H9 (cell line): ENCODE measurements at regions not wholly inside any gene's neighbourhood (a gene's known extent, or its start where the extent isn't known, plus 50 kb on each side); places are given as distances from the start of the nearest gene placed in this dataset.

Experiments used
- DNase-seq: peaks from one replicate; pipeline ENCODE4 v3.0.0-alpha.2; 2017
- H2AFZ ChIP-seq: one replicate; pipeline ENCODE4 v1.6.1; 2013; ENCODE audit warnings: mild to moderate bottlenecking, low read length, control low read depth, moderate library complexity
- H2AK5ac ChIP-seq: 2 replicates; pipeline ENCODE4 v1.6.1; 2013; ENCODE audit warnings: low read length, control low read depth, mixed read lengths; ENCODE audit not compliant: insufficient read length
- H2BK120ac ChIP-seq: one replicate; pipeline ENCODE4 v1.6.1; 2013; ENCODE audit warnings: low read depth, mild to moderate bottlenecking, low read length, control low read depth, inconsistent platforms; ENCODE audit not compliant: poor library complexity, severe bottlenecking
- H2BK12ac ChIP-seq: 2 replicates; pipeline ENCODE4 v1.6.1; 2013; ENCODE audit warnings: low read length, control low read depth, mixed read lengths, low read depth; ENCODE audit not compliant: insufficient read length
- H2BK15ac ChIP-seq: 2 replicates; pipeline ENCODE4 v1.6.1; 2013; ENCODE audit warnings: low read depth, low read length, control low read depth
- H2BK20ac ChIP-seq: one replicate; pipeline ENCODE4 v1.6.1; 2013; ENCODE audit warnings: low read depth, mild to moderate bottlenecking, low read length, control low read depth, inconsistent platforms; ENCODE audit not compliant: poor library complexity, severe bottlenecking
- H2BK5ac ChIP-seq: 2 replicates; pipeline ENCODE4 v1.6.1; 2013; ENCODE audit warnings: low read length, control low read depth, mixed read lengths; ENCODE audit not compliant: insufficient read length
- H3K14ac ChIP-seq: 2 replicates; pipeline ENCODE4 v1.6.1; 2013; ENCODE audit warnings: low read length, control low read depth; ENCODE audit not compliant: insufficient read depth
- H3K18ac ChIP-seq: 2 replicates; pipeline ENCODE4 v1.6.1; 2013; ENCODE audit warnings: low read depth, mild to moderate bottlenecking, mixed read lengths, low read length, control low read depth; ENCODE audit not compliant: insufficient read length
- H3K23ac ChIP-seq: 2 replicates; pipeline ENCODE4 v1.6.1; 2013; ENCODE audit warnings: low read length, control low read depth, mixed read lengths, low read depth; ENCODE audit not compliant: insufficient read length
- H3K23me2 ChIP-seq: 2 replicates; pipeline ENCODE4 v1.6.1; 2013; ENCODE audit warnings: low read depth, mild to moderate bottlenecking, mixed read lengths, low read length, control low read depth; ENCODE audit not compliant: insufficient read length, poor library complexity, severe bottlenecking
- H3K27ac ChIP-seq: 2 replicates; pipeline ENCODE4 v1.5.1; 2013; ENCODE audit warnings: low read length, control low read depth, mixed read lengths, low read depth; ENCODE audit not compliant: insufficient read length
- H3K27me3 ChIP-seq: 2 replicates; pipeline ENCODE4 v1.6.1; 2013; ENCODE audit warnings: low read length, control low read depth, inconsistent platforms; ENCODE audit not compliant: insufficient read depth
- H3K4ac ChIP-seq: 2 replicates; pipeline ENCODE4 v1.6.1; 2013; ENCODE audit warnings: low read depth, mild to moderate bottlenecking, control low read depth, inconsistent platforms, low read length, moderate library complexity
- H3K4me1 ChIP-seq: 2 replicates; pipeline ENCODE4 v1.6.1; 2013; ENCODE audit warnings: low read length, control low read depth, inconsistent platforms; ENCODE audit not compliant: insufficient read depth
- H3K4me2 ChIP-seq: 2 replicates; pipeline ENCODE4 v1.6.1; 2013; ENCODE audit warnings: low read length, control low read depth, mixed read lengths; ENCODE audit not compliant: insufficient read length, insufficient read depth
- H3K56ac ChIP-seq: 2 replicates; pipeline ENCODE4 v1.6.1; 2013; ENCODE audit warnings: low read depth, mild to moderate bottlenecking, mixed read lengths, low read length, control low read depth; ENCODE audit not compliant: insufficient read length
- H3K79me1 ChIP-seq: 2 replicates; pipeline ENCODE4 v1.6.1; 2013; ENCODE audit warnings: low read depth, mild to moderate bottlenecking, moderate library complexity, low read length, control low read depth, inconsistent platforms; ENCODE audit not compliant: insufficient read depth, poor library complexity, severe bottlenecking
- H3K79me2 ChIP-seq: 2 replicates; pipeline ENCODE4 v1.6.1; 2013; ENCODE audit warnings: low read length, control low read depth, inconsistent platforms; ENCODE audit not compliant: insufficient read depth
- H3K9ac ChIP-seq: 2 replicates; pipeline ENCODE4 v1.6.1; 2013; ENCODE audit warnings: low read length, control low read depth, mixed read lengths; ENCODE audit not compliant: insufficient read length; ENCODE audit errors: extremely low read depth
- H3K9me3 ChIP-seq: one replicate; pipeline ENCODE4 v1.6.1; 2013; ENCODE audit warnings: low read depth, low read length, inconsistent platforms; ENCODE audit not compliant: control insufficient read depth
- H3T11ph ChIP-seq: one replicate; pipeline ENCODE4 v1.6.1; 2013; ENCODE audit warnings: mild to moderate bottlenecking, low read length, control low read depth, inconsistent platforms
- H4K20me1 ChIP-seq: one replicate; pipeline ENCODE4 v1.6.1; 2013; ENCODE audit not compliant: control insufficient read depth, insufficient read length, insufficient read depth
- H4K5ac ChIP-seq: 2 replicates; pipeline ENCODE4 v1.6.1; 2013; ENCODE audit warnings: low read depth, mild to moderate bottlenecking, mixed read lengths, low read length, control low read depth; ENCODE audit not compliant: insufficient read length
- H4K8ac ChIP-seq: replicated peaks from 2 replicates; pipeline ENCODE4 v1.6.1; 2013; ENCODE audit warnings: low read length, control low read depth, mixed read lengths, low read depth; ENCODE audit not compliant: insufficient read length
- H4K91ac ChIP-seq: 2 replicates; pipeline ENCODE4 v1.6.1; 2013; ENCODE audit warnings: low read depth, mild to moderate bottlenecking, moderate library complexity, mixed read lengths, low read length, control low read depth; ENCODE audit not compliant: insufficient read length
- H3K27ac Mint-ChIP-seq, 3 experiments: 2 replicates in 2 of 3; 3 replicates in 1 of 3; pipeline ENCODE4 v1.8.0; 2020 to 2021; ENCODE audit warnings: mixed read lengths in 3 of 3, mild to moderate bottlenecking in 1 of 3, moderate library complexity in 1 of 3
- H3K27me3 Mint-ChIP-seq: 2 replicates; pipeline ENCODE4 v1.8.0; 2021; ENCODE audit warnings: low read depth, mild to moderate bottlenecking, moderate library complexity, mixed read lengths
- H3K36me3 Mint-ChIP-seq, 3 experiments: 2 replicates in 2 of 3; 3 replicates in 1 of 3; pipeline ENCODE4 v1.8.0; 2020 to 2021; ENCODE audit warnings: low read depth in 3 of 3, mixed read lengths in 3 of 3; ENCODE audit not compliant: insufficient read depth in 1 of 3
- H3K4me1 Mint-ChIP-seq, 2 experiments: 2 replicates each; pipeline ENCODE4 v1.8.0; 2020; ENCODE audit warnings: mixed read lengths in 2 of 2
- H3K4me3 Mint-ChIP-seq, 2 experiments: 2 replicates in 1 of 2; 3 replicates in 1 of 2; pipeline ENCODE4 v1.8.0; 2020 to 2021; ENCODE audit warnings: mild to moderate bottlenecking in 2 of 2, mixed read lengths in 2 of 2, moderate library complexity in 1 of 2
- H3K9me3 Mint-ChIP-seq, 2 experiments: 2 replicates in 1 of 2; 3 replicates in 1 of 2; pipeline ENCODE4 v1.8.0; 2020; ENCODE audit warnings: mild to moderate bottlenecking in 2 of 2, mixed read lengths in 2 of 2, moderate library complexity in 1 of 2
- CTCF ChIP-seq: fragments of 200-600 bp; sonication (generic); conservative IDR thresholded peaks from 3 replicates; pipeline ENCODE4 v1.8.0; 2021; ENCODE audit warnings: antibody characterized with exemption, mild to moderate bottlenecking
- WGBS: extraction: QIAGEN DNeasy Blood & Tissue Kit; methylation state at CpG from one replicate; pipeline ENCODE4 v1.1.7; 2013; ENCODE audit warnings: missing lambda C conversion rate, low lambda C conversion rate, mixed read lengths; ENCODE audit not compliant: insufficient read length; ENCODE audit errors: extremely low coverage; 5-methylcytosine and 5-hydroxymethylcytosine counted together

GRCh38 chr7:68511281-68511680 is 1087.0 kb upstream of the AUTS2 start:
- H3K27ac Mint-ChIP-seq: peak overlapping the region in 2 of 3 experiments; percentile 5 to 65; a peak in 3 of 7 replicates
- DNase-seq: no peak
- no peaks in the 10 kb centered on the region for H3K79me1 ChIP-seq
- no peak overlapping the region for H2BK120ac ChIP-seq
- no peak overlapping the region for H3T11ph ChIP-seq
- no peak overlapping the region for H3K4me2 ChIP-seq
- H3K27me3 ChIP-seq: no peaks in the 10 kb centered on the region
- no peaks in the 10 kb centered on the region for H4K20me1 ChIP-seq
- no peaks in the 10 kb centered on the region; a peak in 1 of 7 replicates for H3K36me3 Mint-ChIP-seq
- no peak overlapping the region for H4K91ac ChIP-seq
- 0 out of 2 replicates have a peak, but pooled peaks cover 1% of the 10 kb centered on the region for H3K4me1 ChIP-seq
- peaks cover 15 to 19% of the 10 kb centered on the region in 2 experiments for H3K4me1 Mint-ChIP-seq
- no peak overlapping the region for H2AFZ ChIP-seq
- H3K9me3 Mint-ChIP-seq: peaks cover 0 to 5% of the 10 kb centered on the region in 2 experiments; a peak in 1 of 5 replicates
- H3K27ac ChIP-seq: no peak overlapping the region
- no peak overlapping the region for H3K9ac ChIP-seq
- no peak for TF ChIP-seq CTCF
- H3K56ac ChIP-seq: no peak overlapping the region
- no peak overlapping the region for H2AK5ac ChIP-seq
- no peak overlapping the region for H2BK5ac ChIP-seq
- no peak overlapping the region for H2BK15ac ChIP-seq
- no peaks in the 10 kb centered on the region for H3K23me2 ChIP-seq
- peaks cover 2% of the 10 kb centered on the region; the same call in 1 of the 2 replicates for H3K27me3 Mint-ChIP-seq
- no peak overlapping the region for H3K14ac ChIP-seq
- no peak overlapping the region for H3K23ac ChIP-seq
- no peak overlapping the region for H2BK12ac ChIP-seq
- H3K79me2 ChIP-seq: no peaks in the 10 kb centered on the region
- H2BK20ac ChIP-seq: no peak overlapping the region
- no peak overlapping the region for H3K4ac ChIP-seq
- no peaks in the 10 kb centered on the region for H3K9me3 ChIP-seq
- no peak overlapping the region for H4K8ac ChIP-seq
- no peak overlapping the region for H3K18ac ChIP-seq
- H3K4me3 Mint-ChIP-seq: no peak overlapping the region
- no peak overlapping the region for H4K5ac ChIP-seq
- no CpG with 5 or more reads among the region's 10 CpGs for WGBS
